SK-N-SH (cell line): ENCODE measurements at regions not wholly inside any gene's neighbourhood (a gene's known extent, or its start where the extent isn't known, plus 50 kb on each side); places are given as distances from the start of the nearest gene placed in this dataset.

Experiments used
- EP300 ChIP-seq, 2 experiments: IDR thresholded peaks; 2 replicates each; pipeline versions ENCODE4 v1.4.0 to v1.6.1; 2012; ENCODE audit warnings: borderline replicate concordance in 1 of 2, low read depth in 1 of 2, low read length in 1 of 2
- IRF3 ChIP-seq: fragments of 150-350 bp; IDR thresholded peaks from 2 replicates; pipeline ENCODE4 v1.6.1; 2016; ENCODE audit warnings: mild to moderate bottlenecking, low read depth, low read length
- JUND ChIP-seq: IDR thresholded peaks from 2 replicates; pipeline ENCODE4 v1.4.0; 2012
- MXI1 ChIP-seq: IDR thresholded peaks from 2 replicates; pipeline ENCODE4 v1.6.1; 2012; ENCODE audit warnings: mild to moderate bottlenecking, low read depth, low read length, improper control_type of control experiment
- TF ChIP-seq, protein P1 (sequence below): fragments of 200-600 bp; sonication (generic); IDR thresholded peaks from 2 replicates; pipeline ENCODE4 v1.6.1; 2017; ENCODE audit warnings: antibody characterized with exemption, mild to moderate bottlenecking, moderate library complexity

DNA sequence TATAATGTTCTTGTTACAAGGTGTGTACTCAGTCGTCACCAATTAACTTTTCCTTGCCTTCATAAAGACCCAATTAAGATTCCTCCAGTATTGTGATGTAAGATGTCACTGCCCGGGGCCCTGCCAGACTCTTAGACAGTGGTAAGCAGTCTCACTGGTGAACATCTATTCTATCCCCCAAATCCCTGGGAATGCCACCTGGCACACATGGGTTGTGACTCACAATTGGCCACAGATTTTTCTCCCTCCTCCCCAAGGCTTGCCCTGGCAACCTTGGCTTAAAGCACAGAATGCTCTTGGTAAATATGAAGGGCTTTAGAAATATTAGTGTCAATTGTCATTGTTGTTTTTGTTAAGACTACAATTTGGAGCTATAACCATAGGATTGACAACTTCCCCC, 287.9 kb downstream of the ETAA1 start:
- TF ChIP-seq, protein P1, sequence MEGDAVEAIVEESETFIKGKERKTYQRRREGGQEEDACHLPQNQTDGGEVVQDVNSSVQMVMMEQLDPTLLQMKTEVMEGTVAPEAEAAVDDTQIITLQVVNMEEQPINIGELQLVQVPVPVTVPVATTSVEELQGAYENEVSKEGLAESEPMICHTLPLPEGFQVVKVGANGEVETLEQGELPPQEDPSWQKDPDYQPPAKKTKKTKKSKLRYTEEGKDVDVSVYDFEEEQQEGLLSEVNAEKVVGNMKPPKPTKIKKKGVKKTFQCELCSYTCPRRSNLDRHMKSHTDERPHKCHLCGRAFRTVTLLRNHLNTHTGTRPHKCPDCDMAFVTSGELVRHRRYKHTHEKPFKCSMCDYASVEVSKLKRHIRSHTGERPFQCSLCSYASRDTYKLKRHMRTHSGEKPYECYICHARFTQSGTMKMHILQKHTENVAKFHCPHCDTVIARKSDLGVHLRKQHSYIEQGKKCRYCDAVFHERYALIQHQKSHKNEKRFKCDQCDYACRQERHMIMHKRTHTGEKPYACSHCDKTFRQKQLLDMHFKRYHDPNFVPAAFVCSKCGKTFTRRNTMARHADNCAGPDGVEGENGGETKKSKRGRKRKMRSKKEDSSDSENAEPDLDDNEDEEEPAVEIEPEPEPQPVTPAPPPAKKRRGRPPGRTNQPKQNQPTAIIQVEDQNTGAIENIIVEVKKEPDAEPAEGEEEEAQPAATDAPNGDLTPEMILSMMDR, result no peak
- TF ChIP-seq JUND (no peak), MXI1 (no peak), IRF3 (no peak), EP300 (IDR thresholded peaks at IDR 0.05; ENCODE audit: borderline replicate concordance in 1 of 2, low read depth in 1 of 2, low read length in 1 of 2) (no peak)
